Thyroid gland (tissue), 4 donors: ENCODE measurements at regions not wholly inside any gene's neighbourhood (a gene's known extent, or its start where the extent isn't known, plus 50 kb on each side); places are given as distances from the start of the nearest gene placed in this dataset.

Experiments
- DNase-seq, 2 donors: peaks; one replicate each; pipeline ENCODE4 v3.0.0-alpha.2; 2019
- H3K27ac ChIP-seq, 3 donors: fragments of 200-600 bp; sonication (generic); 1 replicate in 2 of 3; 2 replicates in 1 of 3; pipeline ENCODE4 v1.5.1; 2016 to 2019; ENCODE audit warnings: mild to moderate bottlenecking in 1 of 3, moderate library complexity in 1 of 3
- H3K27me3 ChIP-seq: fragments of 200-600 bp; sonication (generic); one replicate; pipeline ENCODE4 v1.5.1; 2019
- H3K36me3 ChIP-seq, 2 donors: fragments of 200-600 bp; sonication (generic); one replicate each; pipeline ENCODE4 v1.5.1; 2016 to 2019
- H3K4me1 ChIP-seq, 2 donors: fragments of 200-600 bp; sonication (generic); one replicate each; pipeline ENCODE4 v1.5.1; 2017 to 2019
- H3K4me3 ChIP-seq, 3 donors: fragments of 200-600 bp; sonication (generic); replicated peaks in 1 of 3; 1 replicate in 2 of 3; 2 replicates in 1 of 3; pipeline ENCODE4 v1.5.1; 2016; ENCODE audit warnings: mild to moderate bottlenecking in 1 of 3
- H3K9me3 ChIP-seq: fragments of 200-600 bp; sonication (generic); one replicate; pipeline ENCODE4 v1.5.1; 2017
- CTCF ChIP-seq, 6 experiments: fragments of 200-600 bp in 3 of 6; fragments of 450-650 bp in 3 of 6; sonication (generic) in 3 of 6; IDR thresholded peaks; one replicate each; pipeline ENCODE4 v1.5.1; 2016 to 2019; ENCODE audit warnings: antibody characterized with exemption in 6 of 6, mild to moderate bottlenecking in 2 of 6, inconsistent platforms in 1 of 6, moderate library complexity in 1 of 6
- POLR2A ChIP-seq, 2 donors: fragments of 450-650 bp; IDR thresholded peaks; one replicate each; pipeline ENCODE4 v1.6.1; 2017; ENCODE audit warnings: antibody characterized with exemption in 2 of 2, mild to moderate bottlenecking in 2 of 2, moderate library complexity in 1 of 2
- WGBS, 2 donors: methylation state at CpG; one replicate each; pipeline ENCODE4 v1.1.5; 2017; 5-methylcytosine and 5-hydroxymethylcytosine counted together
- intact Hi-C: fragments of 100-400 bp; cut with DNase I; formaldehyde crosslinking; loops from one replicate; pipeline ENCODE4 v1.15.1; 2023

- intact Hi-C loops, result no loop called here
- H3K9me3 ChIP-seq, result no peaks in the 10 kb centered on the region
- 0% methylated on average over 1 of the region's 1 CpG for WGBS, 2 donors
- TF ChIP-seq POLR2A (IDR thresholded peaks at IDR 0.05) (no peak), CTCF (IDR thresholded peaks at IDR 0.05) (no peak)
- no peaks in the 10 kb centered on the region for H3K4me1 ChIP-seq
- H3K36me3 ChIP-seq, result no peaks in the 10 kb centered on the region
- no peak overlapping the region for H3K27ac ChIP-seq
- no peak for DNase-seq
- no peak overlapping the region for H3K4me3 ChIP-seq
- no peaks in the 10 kb centered on the region for H3K27me3 ChIP-seq
Observed at GRCh38 chr15:54884312-54884711, 312.4 kb downstream of the RSL24D1 start.

- H3K4me3 ChIP-seq, result no peak overlapping the region
- no peak for TF ChIP-seq POLR2A (IDR thresholded peaks at IDR 0.05)
- TF ChIP-seq CTCF (IDR thresholded peaks at IDR 0.05), result no peak
- H3K27me3 ChIP-seq, result no peaks in the 10 kb centered on the region
- no peaks in the 10 kb centered on the region for H3K36me3 ChIP-seq
- H3K9me3 ChIP-seq, result no peaks in the 10 kb centered on the region
- intact Hi-C loops, result no loop called here
- DNase-seq, result no peak
- no peaks in the 10 kb centered on the region for H3K4me1 ChIP-seq
- no peak overlapping the region for H3K27ac ChIP-seq
Observed at GRCh38 chr15:54859982-54860381, 336.8 kb downstream of the RSL24D1 start.

- H3K27me3 ChIP-seq, result no peaks in the 10 kb centered on the region
- no peaks in the 10 kb centered on the region for H3K9me3 ChIP-seq
- H3K4me1 ChIP-seq, result no peaks in the 10 kb centered on the region
- intact Hi-C loops, result no loop called here
- TF ChIP-seq POLR2A (IDR thresholded peaks at IDR 0.05) (no peak), CTCF (IDR thresholded peaks at IDR 0.05) (no peak)
- H3K36me3 ChIP-seq, result no peaks in the 10 kb centered on the region
- no peak overlapping the region for H3K27ac ChIP-seq
- WGBS, 2 donors, result 89 to 90% methylated on average over 1 of the region's 1 CpG
- no peak overlapping the region for H3K4me3 ChIP-seq
- DNase-seq, result no peak
Observed at GRCh38 chr15:54854667-54855066, 342.1 kb downstream of the RSL24D1 start.

GRCh38 chr15:54850101-54850500, 346.6 kb downstream of the RSL24D1 start:
- intact Hi-C loops, result no loop called here
- DNase-seq, result no peak
- 37 to 43% methylated on average over 4 of the region's 4 CpGs for WGBS, 2 donors
- TF ChIP-seq CTCF (IDR thresholded peaks at IDR 0.05) (no peak), POLR2A (IDR thresholded peaks at IDR 0.05) (no peak)
- no peak overlapping the region for H3K27ac ChIP-seq
- H3K4me1 ChIP-seq, result no peaks in the 10 kb centered on the region
- no peak overlapping the region for H3K4me3 ChIP-seq
- H3K27me3 ChIP-seq, result no peaks in the 10 kb centered on the region
- H3K36me3 ChIP-seq, result no peaks in the 10 kb centered on the region
- no peaks in the 10 kb centered on the region for H3K9me3 ChIP-seq

GRCh38 chr15:54843006-54843405, 353.7 kb downstream of the RSL24D1 start:
- Histone ChIP-seq H3K27ac (no peak overlapping the region), H3K4me1 (no peaks in the 10 kb centered on the region), H3K36me3 (no peaks in the 10 kb centered on the region), H3K4me3 (no peak overlapping the region), H3K27me3 (no peaks in the 10 kb centered on the region), H3K9me3 (no peaks in the 10 kb centered on the region)
- no peak for DNase-seq
- no peak for TF ChIP-seq CTCF (IDR thresholded peaks at IDR 0.05)
- TF ChIP-seq POLR2A (IDR thresholded peaks at IDR 0.05), result no peak
- intact Hi-C loops, result no loop called here
